H1 (cell line): ENCODE measurements at regions not wholly inside any gene's neighbourhood (a gene's known extent, or its start where the extent isn't known, plus 50 kb on each side); places are given as distances from the start of the nearest gene placed in this dataset.

Experiments used
- BCL11A ChIP-seq, 2 experiments: IDR thresholded peaks; one replicate each; pipeline ENCODE4 v1.6.1; 2011; ENCODE audit warnings: low read depth in 2 of 2, low read length in 2 of 2, mild to moderate bottlenecking in 2 of 2
- CREB1 ChIP-seq: IDR thresholded peaks from 2 replicates; pipeline ENCODE4 v1.6.1; 2012; ENCODE audit warnings: inconsistent platforms
- EZH2 ChIP-seq: fragments of 200-600 bp; sonication (generic); IDR thresholded peaks from 2 replicates; pipeline ENCODE4 v1.7.1; 2012; ENCODE audit warnings: low read depth, mild to moderate bottlenecking, moderate library complexity, low read length, inconsistent platforms; ENCODE audit not compliant: severe bottlenecking
- JUND ChIP-seq: IDR thresholded peaks from 2 replicates; pipeline ENCODE4 v1.6.1; 2011; ENCODE audit warnings: mild to moderate bottlenecking, improper control_type of control experiment, low read length
- NRF1 ChIP-seq: IDR thresholded peaks from 2 replicates; pipeline ENCODE4 v1.6.1; 2011; ENCODE audit warnings: mild to moderate bottlenecking, low read depth, low read length, improper control_type of control experiment
- PHF8 ChIP-seq: fragments of 200-600 bp; sonication (generic); conservative IDR thresholded peaks from 2 replicates; pipeline ENCODE4 v1.7.1; 2012; ENCODE audit warnings: low read depth, mild to moderate bottlenecking, inconsistent platforms, low read length, moderate library complexity
- POLR2A ChIP-seq, 2 experiments: IDR thresholded peaks; 1 replicate in 1 of 2; 2 replicates in 1 of 2; pipeline ENCODE4 v1.6.1; 2011; ENCODE audit warnings: low read depth in 2 of 2, low read length in 2 of 2, mild to moderate bottlenecking in 2 of 2; ENCODE audit errors: control extremely low read depth in 1 of 2
- POLR2AphosphoS5 ChIP-seq: IDR thresholded peaks from 2 replicates; pipeline ENCODE4 v1.6.1; 2011; ENCODE audit warnings: low read depth, low read length
- TBP ChIP-seq: IDR thresholded peaks from 2 replicates; pipeline ENCODE4 v1.6.1; 2011; ENCODE audit warnings: low read depth, low read length, improper control_type of control experiment
- TF ChIP-seq, protein P1 (sequence below): IDR thresholded peaks from 2 replicates; pipeline ENCODE4 v1.6.1; 2012; ENCODE audit warnings: low read length, inconsistent platforms
- TF ChIP-seq, protein P2 (sequence below): IDR thresholded peaks from 2 replicates; pipeline ENCODE4 v1.6.1; 2011; ENCODE audit warnings: low read length, improper control_type of control experiment
- TF ChIP-seq, protein P3 (sequence below), 3 experiments: IDR thresholded peaks; 1 replicate in 2 of 3; 2 replicates in 1 of 3; pipeline versions ENCODE4 v1.5.1 to v1.6.1; 2011; ENCODE audit warnings: low read length in 3 of 3, mild to moderate bottlenecking in 3 of 3, inconsistent platforms in 2 of 3, low read depth in 1 of 3, moderate library complexity in 1 of 3; ENCODE audit not compliant: insufficient read depth in 1 of 3; ENCODE audit errors: control extremely low read depth in 1 of 3
- TF ChIP-seq, protein P4 (sequence below): IDR thresholded peaks from 2 replicates; pipeline ENCODE4 v1.6.1; 2012; ENCODE audit warnings: inconsistent platforms
- TF ChIP-seq, protein P5 (sequence below): IDR thresholded peaks from 2 replicates; pipeline ENCODE4 v1.6.1; 2012; ENCODE audit warnings: inconsistent platforms

DNA sequence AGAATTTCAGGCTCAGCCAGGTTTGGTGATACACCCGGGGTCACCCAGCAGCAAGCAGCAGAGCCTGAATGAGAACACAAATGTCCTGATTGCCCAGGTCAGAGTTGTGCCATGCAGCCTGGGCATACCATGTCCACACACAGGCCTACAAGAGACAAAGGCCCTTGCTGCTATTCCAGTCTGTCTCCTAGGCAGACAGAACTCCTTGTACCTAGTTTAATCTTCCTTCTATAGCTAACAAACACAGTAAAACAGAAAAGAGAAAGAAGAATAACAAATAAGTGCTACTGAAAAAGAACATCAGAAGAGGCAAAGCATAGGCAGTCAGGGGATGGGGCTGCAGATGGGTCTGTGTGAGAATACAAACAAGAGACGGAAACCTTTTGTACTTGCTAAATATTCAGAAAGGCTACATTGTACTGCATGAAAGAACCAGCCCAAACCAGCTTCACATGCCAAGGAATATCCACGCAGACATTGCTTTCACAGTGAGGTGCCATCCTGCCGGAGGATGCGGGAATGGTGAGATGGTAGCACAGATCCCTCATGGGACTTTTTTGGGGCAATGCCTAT lies 401.7 kb downstream of the OMA1 start:
- no peak for TF ChIP-seq POLR2A (IDR thresholded peaks at IDR 0.05; ENCODE audit: control extremely low read depth in 1 of 2, low read depth in 2 of 2, low read length in 2 of 2)
- no peak for TF ChIP-seq NRF1
- no peak for TF ChIP-seq POLR2AphosphoS5
- no peak for TF ChIP-seq CREB1
- TF ChIP-seq, protein P1, sequence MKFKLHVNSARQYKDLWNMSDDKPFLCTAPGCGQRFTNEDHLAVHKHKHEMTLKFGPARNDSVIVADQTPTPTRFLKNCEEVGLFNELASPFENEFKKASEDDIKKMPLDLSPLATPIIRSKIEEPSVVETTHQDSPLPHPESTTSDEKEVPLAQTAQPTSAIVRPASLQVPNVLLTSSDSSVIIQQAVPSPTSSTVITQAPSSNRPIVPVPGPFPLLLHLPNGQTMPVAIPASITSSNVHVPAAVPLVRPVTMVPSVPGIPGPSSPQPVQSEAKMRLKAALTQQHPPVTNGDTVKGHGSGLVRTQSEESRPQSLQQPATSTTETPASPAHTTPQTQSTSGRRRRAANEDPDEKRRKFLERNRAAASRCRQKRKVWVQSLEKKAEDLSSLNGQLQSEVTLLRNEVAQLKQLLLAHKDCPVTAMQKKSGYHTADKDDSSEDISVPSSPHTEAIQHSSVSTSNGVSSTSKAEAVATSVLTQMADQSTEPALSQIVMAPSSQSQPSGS: no peak
- TF ChIP-seq, protein P2, sequence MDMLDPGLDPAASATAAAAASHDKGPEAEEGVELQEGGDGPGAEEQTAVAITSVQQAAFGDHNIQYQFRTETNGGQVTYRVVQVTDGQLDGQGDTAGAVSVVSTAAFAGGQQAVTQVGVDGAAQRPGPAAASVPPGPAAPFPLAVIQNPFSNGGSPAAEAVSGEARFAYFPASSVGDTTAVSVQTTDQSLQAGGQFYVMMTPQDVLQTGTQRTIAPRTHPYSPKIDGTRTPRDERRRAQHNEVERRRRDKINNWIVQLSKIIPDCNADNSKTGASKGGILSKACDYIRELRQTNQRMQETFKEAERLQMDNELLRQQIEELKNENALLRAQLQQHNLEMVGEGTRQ: no peak
- no peak for TF ChIP-seq BCL11A (IDR thresholded peaks at IDR 0.05; ENCODE audit: low read depth in 2 of 2, low read length in 2 of 2)
- TF ChIP-seq, protein P3, sequence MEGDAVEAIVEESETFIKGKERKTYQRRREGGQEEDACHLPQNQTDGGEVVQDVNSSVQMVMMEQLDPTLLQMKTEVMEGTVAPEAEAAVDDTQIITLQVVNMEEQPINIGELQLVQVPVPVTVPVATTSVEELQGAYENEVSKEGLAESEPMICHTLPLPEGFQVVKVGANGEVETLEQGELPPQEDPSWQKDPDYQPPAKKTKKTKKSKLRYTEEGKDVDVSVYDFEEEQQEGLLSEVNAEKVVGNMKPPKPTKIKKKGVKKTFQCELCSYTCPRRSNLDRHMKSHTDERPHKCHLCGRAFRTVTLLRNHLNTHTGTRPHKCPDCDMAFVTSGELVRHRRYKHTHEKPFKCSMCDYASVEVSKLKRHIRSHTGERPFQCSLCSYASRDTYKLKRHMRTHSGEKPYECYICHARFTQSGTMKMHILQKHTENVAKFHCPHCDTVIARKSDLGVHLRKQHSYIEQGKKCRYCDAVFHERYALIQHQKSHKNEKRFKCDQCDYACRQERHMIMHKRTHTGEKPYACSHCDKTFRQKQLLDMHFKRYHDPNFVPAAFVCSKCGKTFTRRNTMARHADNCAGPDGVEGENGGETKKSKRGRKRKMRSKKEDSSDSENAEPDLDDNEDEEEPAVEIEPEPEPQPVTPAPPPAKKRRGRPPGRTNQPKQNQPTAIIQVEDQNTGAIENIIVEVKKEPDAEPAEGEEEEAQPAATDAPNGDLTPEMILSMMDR (IDR thresholded peaks at IDR 0.05; ENCODE audit: control extremely low read depth in 1 of 3, insufficient read depth in 1 of 3, low read depth in 1 of 3, low read length in 3 of 3): no peak
- TF ChIP-seq, protein P4, sequence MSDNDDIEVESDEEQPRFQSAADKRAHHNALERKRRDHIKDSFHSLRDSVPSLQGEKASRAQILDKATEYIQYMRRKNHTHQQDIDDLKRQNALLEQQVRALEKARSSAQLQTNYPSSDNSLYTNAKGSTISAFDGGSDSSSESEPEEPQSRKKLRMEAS: no peak
- TF ChIP-seq PHF8: no peak
- TF ChIP-seq EZH2: no peak
- TF ChIP-seq, protein P5, sequence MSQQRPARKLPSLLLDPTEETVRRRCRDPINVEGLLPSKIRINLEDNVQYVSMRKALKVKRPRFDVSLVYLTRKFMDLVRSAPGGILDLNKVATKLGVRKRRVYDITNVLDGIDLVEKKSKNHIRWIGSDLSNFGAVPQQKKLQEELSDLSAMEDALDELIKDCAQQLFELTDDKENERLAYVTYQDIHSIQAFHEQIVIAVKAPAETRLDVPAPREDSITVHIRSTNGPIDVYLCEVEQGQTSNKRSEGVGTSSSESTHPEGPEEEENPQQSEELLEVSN: no peak
- TF ChIP-seq JUND: no peak
- TF ChIP-seq TBP: no peak
